Rectal smooth muscle tissue (tissue), 1 donor: ENCODE measurements at regions not wholly inside any gene's neighbourhood (a gene's known extent, or its start where the extent isn't known, plus 50 kb on each side); places are given as distances from the start of the nearest gene placed in this dataset.
"Not testable (repeated sequence)": the region's sequence is repeated elsewhere in the genome, so short reads cannot be mapped to it uniquely, and the experiment has no call there.

ENCODE experiments used
- H3K27ac ChIP-seq: one replicate; pipeline ENCODE4 v1.7.0; 2013; ENCODE audit warnings: low read depth, low read length, inconsistent platforms
- H3K27me3 ChIP-seq: one replicate; pipeline ENCODE4 v1.7.0; 2013; ENCODE audit warnings: low read length; ENCODE audit not compliant: control insufficient read depth, insufficient read depth
- H3K36me3 ChIP-seq: one replicate; pipeline ENCODE4 v1.7.0; 2013; ENCODE audit warnings: low read length; ENCODE audit not compliant: control insufficient read depth, insufficient read depth
- H3K4me1 ChIP-seq: one replicate; pipeline ENCODE4 v1.7.0; 2013; ENCODE audit warnings: low read length; ENCODE audit not compliant: control insufficient read depth, insufficient read depth
- H3K4me3 ChIP-seq: one replicate; pipeline ENCODE4 v1.7.0; 2013; ENCODE audit warnings: low read length
- H3K9ac ChIP-seq: one replicate; pipeline ENCODE4 v1.7.0; 2013; ENCODE audit warnings: low read length

- Histone ChIP-seq H3K4me3 (no peak overlapping the region), H3K27ac (no peak overlapping the region), H3K9ac (no peak overlapping the region), H3K27me3 (no peaks in the 10 kb centered on the region), H3K4me1 (no peaks in the 10 kb centered on the region), H3K36me3 (no peaks in the 10 kb centered on the region)
Measured at GRCh38 chr5:26430323-26430722, 608.1 kb downstream of the CDH9 start.

DNA sequence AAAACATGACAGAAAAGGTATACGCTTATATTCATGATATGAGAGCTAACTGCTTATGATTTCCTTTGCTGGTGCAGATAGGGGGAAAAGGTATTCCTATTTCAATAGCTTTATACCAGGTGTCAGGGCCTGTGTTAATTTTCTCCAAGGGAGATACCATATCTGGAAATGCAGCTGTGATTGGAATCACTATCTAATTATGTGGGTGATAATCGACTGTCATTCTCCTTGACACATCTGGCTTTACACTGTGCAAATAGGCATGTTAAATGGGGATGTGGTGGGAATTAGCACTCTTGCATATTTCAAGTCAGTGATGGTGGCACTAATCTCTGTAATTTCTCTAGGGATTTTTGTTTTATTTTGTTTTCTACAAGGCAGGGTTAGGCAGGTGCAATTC lies 611.1 kb downstream of the CDH9 start:
- no peaks in the 10 kb centered on the region for H3K4me1 ChIP-seq
- H3K9ac ChIP-seq = no peak overlapping the region
- no peak overlapping the region for H3K4me3 ChIP-seq
- H3K27me3 ChIP-seq = no peaks in the 10 kb centered on the region
- H3K36me3 ChIP-seq = no peaks in the 10 kb centered on the region
- H3K27ac ChIP-seq = no peak overlapping the region

DNA sequence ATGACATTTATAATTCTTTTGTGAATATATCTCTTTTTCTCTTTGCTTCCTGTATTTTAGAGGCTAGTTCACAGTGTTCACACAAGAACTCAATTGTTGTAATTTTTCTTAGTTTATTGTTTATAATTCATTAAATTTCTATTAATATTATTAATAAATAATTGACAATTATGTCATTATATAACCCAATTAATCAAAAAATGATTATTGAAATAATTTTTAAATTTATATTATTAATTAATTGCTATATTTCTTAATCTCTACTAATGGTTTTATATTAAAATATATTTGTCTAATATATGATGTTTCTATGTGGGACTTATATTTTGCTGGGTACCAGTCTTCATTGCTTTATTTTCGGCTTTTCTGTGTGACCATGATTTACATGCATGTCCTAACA lies 618.4 kb downstream of the CDH9 start:
- Histone ChIP-seq H3K27ac (no peak overlapping the region), H3K4me3 (no peak overlapping the region), H3K9ac (no peak overlapping the region), H3K27me3 (no peaks in the 10 kb centered on the region), H3K4me1 (no peaks in the 10 kb centered on the region), H3K36me3 (no peaks in the 10 kb centered on the region)

GRCh38 chr5:26416911-26417310 lies 621.5 kb downstream of the CDH9 start:
- H3K36me3 ChIP-seq = no peaks in the 10 kb centered on the region
- no peak overlapping the region for H3K27ac ChIP-seq
- H3K4me1 ChIP-seq = no peaks in the 10 kb centered on the region
- no peak overlapping the region for H3K4me3 ChIP-seq
- H3K9ac ChIP-seq = no peak overlapping the region
- no peaks in the 10 kb centered on the region for H3K27me3 ChIP-seq

DNA sequence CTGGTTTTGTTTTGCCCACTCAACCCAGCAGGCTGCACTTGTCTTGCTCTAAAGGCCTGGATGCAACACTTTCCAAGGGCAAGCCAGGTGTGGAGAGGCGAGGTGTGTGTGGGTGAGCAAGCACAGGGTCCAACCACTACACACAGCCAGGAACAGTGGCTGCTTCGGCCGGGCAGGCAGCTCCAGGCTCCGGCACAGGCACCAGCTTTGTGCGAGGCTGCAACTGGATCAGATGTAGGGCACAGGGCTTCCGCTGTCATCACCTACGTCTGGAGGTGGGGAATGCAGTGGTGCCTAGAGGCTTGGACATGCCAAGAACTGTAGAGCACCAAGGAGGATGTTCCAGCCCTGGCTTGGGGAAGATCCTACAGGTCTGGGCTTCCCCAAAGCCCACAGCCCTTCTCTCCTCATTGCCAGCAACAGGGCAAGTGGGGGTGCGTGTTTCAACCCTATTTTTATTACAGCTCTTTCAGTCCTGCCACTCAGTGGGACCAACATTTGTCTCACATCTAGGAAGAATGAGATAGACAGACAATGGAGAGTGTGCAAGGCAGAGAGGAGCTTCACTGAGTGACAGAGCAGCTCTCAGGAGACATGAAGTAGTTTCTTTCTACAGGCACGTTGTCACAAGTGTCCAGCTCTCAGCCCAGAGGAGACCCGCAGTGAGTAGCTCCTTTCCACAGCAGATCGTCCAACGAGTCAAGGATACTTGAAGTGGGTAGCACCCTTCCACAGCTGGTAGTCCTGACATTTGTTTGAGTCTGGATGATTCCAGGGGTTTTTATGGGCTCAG lies 622.2 kb downstream of the CDH9 start:
- Histone ChIP-seq H3K4me1 (no peaks in the 10 kb centered on the region), H3K27ac (no peak overlapping the region), H3K9ac (no peak overlapping the region), H3K4me3 (no peak overlapping the region), H3K36me3 (no peaks in the 10 kb centered on the region), H3K27me3 (no peaks in the 10 kb centered on the region)

GRCh38 chr5:26390608-26391007 lies 647.8 kb downstream of the CDH9 start:
- Histone ChIP-seq H3K27me3 (no peaks in the 10 kb centered on the region), H3K4me1 (no peaks in the 10 kb centered on the region), H3K27ac (no peak overlapping the region), H3K36me3 (no peaks in the 10 kb centered on the region), H3K4me3 (no peak overlapping the region), H3K9ac (no peak overlapping the region)

- no peaks in the 10 kb centered on the region for H3K27me3 ChIP-seq
- H3K36me3 ChIP-seq = no peaks in the 10 kb centered on the region
- no peak overlapping the region for H3K4me3 ChIP-seq
- no peaks in the 10 kb centered on the region for H3K4me1 ChIP-seq
- no peak overlapping the region for H3K9ac ChIP-seq
- H3K27ac ChIP-seq = no peak overlapping the region
Measured at GRCh38 chr5:26388976-26389375, 649.4 kb downstream of the CDH9 start.

DNA sequence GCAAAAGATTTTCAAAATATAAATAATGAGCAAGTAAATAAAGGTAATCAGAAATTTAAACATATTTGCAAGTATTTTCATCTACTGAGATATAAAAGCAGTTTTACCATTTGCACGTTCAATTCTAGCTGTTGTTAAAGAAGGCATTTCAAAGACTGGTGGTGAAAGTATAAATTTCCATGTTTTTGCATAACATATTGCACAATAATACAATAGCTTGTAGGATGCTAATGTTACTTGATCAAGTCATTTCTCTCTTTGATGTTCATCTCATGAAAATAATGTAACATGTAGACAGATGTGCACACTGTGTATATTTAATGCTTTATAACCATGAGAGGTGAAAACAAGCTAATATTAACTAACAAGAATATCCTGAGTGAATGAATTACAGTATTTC lies 651.9 kb downstream of the CDH9 start:
- no peak overlapping the region for H3K9ac ChIP-seq
- no peaks in the 10 kb centered on the region for H3K36me3 ChIP-seq
- no peaks in the 10 kb centered on the region for H3K27me3 ChIP-seq
- H3K4me3 ChIP-seq = no peak overlapping the region
- no peaks in the 10 kb centered on the region for H3K4me1 ChIP-seq
- H3K27ac ChIP-seq = no peak overlapping the region

DNA sequence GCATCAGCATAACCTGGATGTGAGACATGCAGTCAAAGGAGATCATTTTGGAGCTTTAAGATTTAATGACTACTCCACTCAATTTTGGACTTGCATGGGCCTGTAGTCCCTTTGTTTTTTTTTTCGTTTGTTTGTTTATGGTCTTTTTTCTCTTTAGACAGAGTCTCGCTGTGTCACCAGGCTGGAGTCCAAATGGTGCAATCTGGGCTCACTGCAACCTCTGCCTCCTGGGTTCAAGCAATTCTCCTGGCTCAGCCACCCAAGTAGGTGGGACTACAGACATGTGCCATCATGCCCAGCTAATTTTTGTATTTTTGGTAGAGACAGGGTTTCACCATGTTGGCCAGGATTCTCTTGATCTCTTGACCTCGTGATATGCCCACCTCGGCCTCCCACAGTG lies 673.8 kb downstream of the CDH9 start:
- H3K9ac ChIP-seq, H3K27ac ChIP-seq, H3K4me3 ChIP-seq, H3K4me1 ChIP-seq, H3K27me3 ChIP-seq, H3K36me3 ChIP-seq: not testable (repeated sequence)

GRCh38 chr5:26343801-26344325 lies 694.5 kb downstream of the CDH9 start:
- Histone ChIP-seq H3K9ac (no peak overlapping the region), H3K4me1 (no peaks in the 10 kb centered on the region), H3K36me3 (no peaks in the 10 kb centered on the region), H3K4me3 (no peak overlapping the region), H3K27me3 (no peaks in the 10 kb centered on the region), H3K27ac (no peak overlapping the region)

- H3K36me3 ChIP-seq = no peaks in the 10 kb centered on the region
- no peaks in the 10 kb centered on the region for H3K4me1 ChIP-seq
- H3K27me3 ChIP-seq = no peaks in the 10 kb centered on the region
- no peak overlapping the region for H3K27ac ChIP-seq
- no peak overlapping the region for H3K9ac ChIP-seq
- H3K4me3 ChIP-seq = no peak overlapping the region
Measured at GRCh38 chr5:26339576-26339975, 698.8 kb downstream of the CDH9 start.

GRCh38 chr5:26329562-26330189 lies 708.7 kb downstream of the CDH9 start:
- no peak overlapping the region for H3K27ac ChIP-seq
- no peaks in the 10 kb centered on the region for H3K4me1 ChIP-seq
- H3K9ac ChIP-seq = no peak overlapping the region
- H3K27me3 ChIP-seq = no peaks in the 10 kb centered on the region
- no peak overlapping the region for H3K4me3 ChIP-seq
- no peaks in the 10 kb centered on the region for H3K36me3 ChIP-seq
